Right lobe of liver (tissue), 6 donors: ENCODE measurements at regions not wholly inside any gene's neighbourhood (a gene's known extent, or its start where the extent isn't known, plus 50 kb on each side); places are given as distances from the start of the nearest gene placed in this dataset.

Experiments
- ATAC-seq, 4 donors: fragments of 200-7000 bp; cut with Tn5 transposase; one replicate each; pipeline ENCODE4 v1.9.1; 2020; ENCODE audit warnings: mild to moderate bottlenecking in 4 of 4, moderate library complexity in 4 of 4
- DNase-seq, 3 donors: peaks; one replicate each; pipeline ENCODE4 v3.0.0-alpha.2; 2020
- H3K27ac ChIP-seq, 3 donors: fragments of 200-600 bp; one replicate each; pipeline ENCODE4 v1.8.0; 2022
- H3K27me3 ChIP-seq, 2 donors: fragments of 200-600 bp; one replicate each; pipeline ENCODE4 v1.8.0; 2022
- H3K36me3 ChIP-seq, 4 donors: fragments of 200-600 bp; sonication (generic) in 1 of 4; one replicate each; pipeline versions ENCODE4 v1.5.1 to v1.8.0; 2017 to 2022; ENCODE audit warnings: control low read depth in 1 of 4
- H3K4me1 ChIP-seq, 4 donors: fragments of 200-600 bp; sonication (generic) in 1 of 4; one replicate each; pipeline versions ENCODE4 v1.5.1 to v1.8.0; 2017 to 2022; ENCODE audit warnings: control low read depth in 1 of 4
- H3K4me3 ChIP-seq, 3 donors: fragments of 200-600 bp; one replicate each; pipeline ENCODE4 v1.8.0; 2022
- H3K9me3 ChIP-seq, 4 donors: fragments of 200-600 bp; sonication (generic) in 1 of 4; one replicate each; pipeline versions ENCODE4 v1.5.1 to v1.8.0; 2017 to 2022; ENCODE audit warnings: control low read depth in 1 of 4
- POLR2A ChIP-seq: fragments of 450-650 bp; IDR thresholded peaks from one replicate; pipeline ENCODE4 v1.6.1; 2017; ENCODE audit warnings: antibody characterized with exemption, mild to moderate bottlenecking
- WGBS: methylation state at CpG from one replicate; pipeline ENCODE4 v1.1.6; 2018; ENCODE audit warnings: low coverage, low lambda C conversion rate; ENCODE audit not compliant: insufficient coverage; ENCODE audit errors: missing lambda C conversion rate; 5-methylcytosine and 5-hydroxymethylcytosine counted together
- intact Hi-C, 2 donors: fragments of 100-400 bp; cut with DNase I; formaldehyde crosslinking; loops; one replicate each; pipeline versions ENCODE4 v1.11.2 to v1.14.1; 2022
- TF ChIP-seq, protein P1 (sequence below), 4 donors: fragments of 200-600 bp in 3 of 4; fragments of 450-650 bp in 1 of 4; IDR thresholded peaks; one replicate each; pipeline versions ENCODE4 v1.5.1 to v1.8.0; 2016 to 2022; ENCODE audit warnings: antibody characterized with exemption in 4 of 4, mild to moderate bottlenecking in 2 of 4
- donor health status: DM: no; HTN: yes; CAD: no.
- donor health status: DM: no; HTN: no; CAD: no.
- donor health status: DM: no; HTN: no; CAD: no.
- donor health status: DM: no; HTN: yes; CAD: no.
- donor health status: DM: no; HTN: yes; CAD: no.

DNA sequence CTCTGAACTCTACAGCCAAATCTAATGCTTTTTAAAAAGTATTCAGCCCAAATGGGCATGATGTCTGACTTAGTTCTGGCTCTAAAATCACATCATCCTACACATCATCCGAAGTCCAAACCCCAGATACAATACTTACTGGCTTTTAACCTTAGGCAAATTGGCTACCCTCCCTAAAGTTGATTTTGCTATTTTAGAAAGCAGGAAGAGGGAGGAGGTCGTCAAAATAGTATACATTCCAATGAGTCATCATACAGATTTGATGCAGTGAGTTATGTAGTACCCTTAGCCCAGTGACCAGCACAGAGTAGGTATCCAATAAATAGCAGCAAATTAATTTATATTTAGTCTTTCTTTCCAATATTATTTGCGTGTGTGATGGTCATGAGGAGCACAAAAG lies 582.0 kb upstream of the TUSC1 start:
- Histone ChIP-seq H3K4me3 (no peak overlapping the region), H3K27me3 (no peaks in the 10 kb centered on the region), H3K9me3 (no peaks in the 10 kb centered on the region), H3K27ac (no peak overlapping the region), H3K36me3 (no peaks in the 10 kb centered on the region), H3K4me1 (no peaks in the 10 kb centered on the region)
- WGBS = 37% methylated on average over 3 of the region's 3 CpGs
- intact Hi-C loops = no loop called here
- no peak for TF ChIP-seq POLR2A
- TF ChIP-seq, protein P1, sequence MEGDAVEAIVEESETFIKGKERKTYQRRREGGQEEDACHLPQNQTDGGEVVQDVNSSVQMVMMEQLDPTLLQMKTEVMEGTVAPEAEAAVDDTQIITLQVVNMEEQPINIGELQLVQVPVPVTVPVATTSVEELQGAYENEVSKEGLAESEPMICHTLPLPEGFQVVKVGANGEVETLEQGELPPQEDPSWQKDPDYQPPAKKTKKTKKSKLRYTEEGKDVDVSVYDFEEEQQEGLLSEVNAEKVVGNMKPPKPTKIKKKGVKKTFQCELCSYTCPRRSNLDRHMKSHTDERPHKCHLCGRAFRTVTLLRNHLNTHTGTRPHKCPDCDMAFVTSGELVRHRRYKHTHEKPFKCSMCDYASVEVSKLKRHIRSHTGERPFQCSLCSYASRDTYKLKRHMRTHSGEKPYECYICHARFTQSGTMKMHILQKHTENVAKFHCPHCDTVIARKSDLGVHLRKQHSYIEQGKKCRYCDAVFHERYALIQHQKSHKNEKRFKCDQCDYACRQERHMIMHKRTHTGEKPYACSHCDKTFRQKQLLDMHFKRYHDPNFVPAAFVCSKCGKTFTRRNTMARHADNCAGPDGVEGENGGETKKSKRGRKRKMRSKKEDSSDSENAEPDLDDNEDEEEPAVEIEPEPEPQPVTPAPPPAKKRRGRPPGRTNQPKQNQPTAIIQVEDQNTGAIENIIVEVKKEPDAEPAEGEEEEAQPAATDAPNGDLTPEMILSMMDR (IDR thresholded peaks at IDR 0.05) = no peak
- ATAC-seq (no peak), DNase-seq (no peak)

DNA sequence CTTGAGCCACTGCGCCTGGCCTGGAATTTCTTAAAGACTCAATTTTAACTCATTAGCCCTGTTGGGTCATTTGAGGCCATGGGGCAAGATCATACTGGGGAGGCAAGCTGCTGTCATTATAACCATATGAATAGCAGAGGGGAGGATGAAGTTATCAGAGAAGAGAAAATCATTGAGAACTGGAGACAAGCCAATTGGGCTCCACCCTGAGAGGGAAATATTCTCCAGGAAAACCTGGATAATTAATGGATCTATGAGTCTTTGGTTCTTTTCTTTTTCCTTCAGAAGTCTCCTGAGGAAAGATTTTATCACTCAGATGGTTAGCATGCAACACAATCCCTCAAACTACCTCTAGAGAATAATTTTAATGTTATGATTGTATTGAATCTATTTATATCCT lies 569.6 kb upstream of the TUSC1 start:
- no peaks in the 10 kb centered on the region for H3K4me1 ChIP-seq
- no peak overlapping the region for H3K4me3 ChIP-seq
- 29% methylated on average over 1 of the region's 1 CpG for WGBS
- intact Hi-C loops = no loop called here
- no peak overlapping the region for H3K27ac ChIP-seq
- TF ChIP-seq, protein P1 (IDR thresholded peaks at IDR 0.05) = no peak
- TF ChIP-seq POLR2A = no peak
- no peaks in the 10 kb centered on the region for H3K27me3 ChIP-seq
- no peaks in the 10 kb centered on the region for H3K36me3 ChIP-seq
- DNase-seq (no peak), ATAC-seq (no peak)
- no peaks in the 10 kb centered on the region for H3K9me3 ChIP-seq

DNA sequence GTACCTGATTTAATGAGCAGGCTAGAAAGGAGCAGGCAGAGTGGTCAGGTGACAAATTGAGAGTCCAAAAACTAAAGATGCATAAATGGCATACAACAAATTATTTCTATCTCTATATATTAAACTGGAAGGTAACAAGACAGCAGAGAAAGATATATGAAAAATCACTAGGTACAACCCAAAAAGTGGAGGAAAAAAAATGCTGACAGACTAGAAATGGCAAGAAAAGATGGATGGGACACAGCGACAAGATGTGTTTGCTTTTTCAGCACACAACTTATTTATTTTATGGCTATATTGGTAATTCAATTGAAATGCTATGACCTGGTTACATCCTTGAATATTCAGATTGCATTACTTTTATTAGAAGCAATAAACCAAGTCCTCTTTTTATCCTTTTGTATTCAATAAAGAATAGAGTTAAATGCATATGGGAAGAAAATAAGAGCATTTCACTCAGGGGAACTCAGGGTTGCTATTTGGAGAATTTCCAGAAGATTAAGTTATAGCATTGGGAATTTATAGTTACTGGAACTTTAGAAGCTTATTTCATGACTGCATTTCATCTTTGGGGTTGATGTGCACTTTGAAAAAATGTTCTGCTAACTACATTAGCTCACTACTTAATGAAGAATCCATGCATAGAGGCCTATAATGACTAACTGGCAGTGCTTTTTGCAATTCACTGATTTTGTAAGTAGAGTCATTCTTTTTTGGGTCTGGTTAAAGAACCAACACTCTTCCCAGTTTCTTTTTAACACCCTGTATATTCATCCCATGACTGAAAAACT lies 566.6 kb upstream of the TUSC1 start:
- Histone ChIP-seq H3K4me1 (no peaks in the 10 kb centered on the region), H3K27ac (no peak overlapping the region), H3K4me3 (no peak overlapping the region), H3K9me3 (no peaks in the 10 kb centered on the region), H3K36me3 (no peaks in the 10 kb centered on the region), H3K27me3 (no peaks in the 10 kb centered on the region)
- TF ChIP-seq, protein P1 (IDR thresholded peaks at IDR 0.05) = no peak
- no peak for TF ChIP-seq POLR2A
- 42% methylated on average over 1 of the region's 1 CpG for WGBS
- intact Hi-C loops = no loop called here
- DNase-seq (no peak), ATAC-seq (no peak)

DNA sequence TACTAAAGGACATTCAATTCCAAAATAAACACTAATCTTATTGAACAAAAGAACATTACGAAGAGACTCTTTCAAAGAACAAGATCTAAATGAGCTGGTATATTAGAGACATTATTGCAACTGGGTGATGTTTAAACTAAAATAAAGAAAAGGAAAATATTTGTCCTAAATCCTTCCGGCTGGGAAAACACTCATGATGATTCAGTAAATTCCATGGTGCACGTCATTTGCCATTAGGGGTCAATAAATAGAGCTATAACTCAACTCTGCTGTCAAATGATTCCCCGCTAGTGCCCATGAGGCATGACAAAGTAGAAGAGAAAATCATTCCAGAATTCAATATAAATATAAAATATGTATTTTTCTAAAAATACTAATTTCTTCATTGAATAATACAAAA lies 565.5 kb upstream of the TUSC1 start:
- no peaks in the 10 kb centered on the region for H3K27me3 ChIP-seq
- H3K4me1 ChIP-seq = no peaks in the 10 kb centered on the region
- WGBS = 50% methylated on average over 4 of the region's 4 CpGs
- intact Hi-C loops = no loop called here
- H3K9me3 ChIP-seq = no peaks in the 10 kb centered on the region
- H3K4me3 ChIP-seq = no peak overlapping the region
- no peak for ATAC-seq
- no peaks in the 10 kb centered on the region for H3K36me3 ChIP-seq
- DNase-seq = no peak
- TF ChIP-seq, protein P1 (IDR thresholded peaks at IDR 0.05) = no peak
- no peak for TF ChIP-seq POLR2A
- H3K27ac ChIP-seq = no peak overlapping the region
